HAP-1 (cell line): ENCODE measurements at regions not wholly inside any gene's neighbourhood (a gene's known extent, or its start where the extent isn't known, plus 50 kb on each side); places are given as distances from the start of the nearest gene placed in this dataset.

Source experiments
- DNase-seq, 2 experiments: peaks; one replicate each; pipeline ENCODE4 v3.0.0-alpha.2; 2016 to 2020; ENCODE audit warnings: low spot score in 2 of 2
- H3K27me3 ChIP-seq: fragments of 250-450 bp; sonication (Bioruptor Pico); 2 replicates; pipeline ENCODE4 v1.5.1; 2020; ENCODE audit warnings: low read depth, mild to moderate bottlenecking, moderate library complexity
- H3K36me3 ChIP-seq: fragments of 250-450 bp; sonication (Bioruptor Pico); replicated peaks from 2 replicates; pipeline ENCODE4 v1.5.1; 2020; ENCODE audit warnings: mild to moderate bottlenecking
- H3K4me1 ChIP-seq: fragments of 250-450 bp; sonication (Bioruptor Pico); 2 replicates; pipeline ENCODE4 v1.5.1; 2020; ENCODE audit warnings: mild to moderate bottlenecking
- H3K4me3 ChIP-seq: fragments of 250-450 bp; sonication (Bioruptor Pico); 2 replicates; pipeline ENCODE4 v1.5.1; 2020; ENCODE audit warnings: mild to moderate bottlenecking, moderate library complexity
- H3K9me3 ChIP-seq: fragments of 250-450 bp; sonication (Bioruptor Pico); 2 replicates; pipeline ENCODE4 v1.5.1; 2020; ENCODE audit warnings: mild to moderate bottlenecking, moderate library complexity
- in situ Hi-C: fragments of 300-500 bp; cut with MboI; formaldehyde crosslinking; loops from 3 replicates; pipeline ENCODE4 v1.14.3; 2020; ENCODE audit warnings: low sequenced_read_pairs, inconsistent platforms, mixed read lengths

DNA sequence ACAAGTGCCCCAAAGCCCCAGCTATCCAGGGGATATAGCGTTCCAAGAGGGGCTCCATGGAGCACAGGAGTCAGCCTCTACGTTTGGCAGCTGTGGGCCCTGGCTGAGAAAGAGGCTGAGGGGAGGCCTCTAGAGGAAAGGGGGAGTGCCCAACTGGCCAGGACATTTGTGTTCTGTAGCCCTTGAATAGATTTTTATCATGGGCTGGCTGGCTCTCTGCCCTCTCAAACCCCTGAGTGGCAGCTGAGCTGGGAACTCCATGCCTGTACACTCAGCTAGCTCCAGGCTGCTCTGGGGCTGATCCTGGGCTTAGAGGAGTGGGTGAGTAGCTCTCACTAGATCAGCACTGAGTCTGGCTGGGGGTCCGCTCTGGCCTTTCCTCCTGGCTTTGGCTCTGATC, 285.0 kb downstream of the ZSWIM6 start:
- Histone ChIP-seq H3K27me3 (no peaks in the 10 kb centered on the region), H3K4me3 (no peak overlapping the region), H3K9me3 (no peaks in the 10 kb centered on the region), H3K36me3 (no peaks in the 10 kb centered on the region), H3K4me1 (peaks cover 11% of the 10 kb centered on the region)
- DNase-seq = no peak
- in situ Hi-C loops = no loop called here

GRCh38 chr5:61617995-61618525, 286.0 kb downstream of the ZSWIM6 start:
- in situ Hi-C loops = no loop called here
- no peak for DNase-seq
- Histone ChIP-seq H3K27me3 (no peaks in the 10 kb centered on the region), H3K4me1 (peaks cover 3% of the 10 kb centered on the region), H3K9me3 (no peaks in the 10 kb centered on the region), H3K36me3 (no peaks in the 10 kb centered on the region), H3K4me3 (no peak overlapping the region)

DNA sequence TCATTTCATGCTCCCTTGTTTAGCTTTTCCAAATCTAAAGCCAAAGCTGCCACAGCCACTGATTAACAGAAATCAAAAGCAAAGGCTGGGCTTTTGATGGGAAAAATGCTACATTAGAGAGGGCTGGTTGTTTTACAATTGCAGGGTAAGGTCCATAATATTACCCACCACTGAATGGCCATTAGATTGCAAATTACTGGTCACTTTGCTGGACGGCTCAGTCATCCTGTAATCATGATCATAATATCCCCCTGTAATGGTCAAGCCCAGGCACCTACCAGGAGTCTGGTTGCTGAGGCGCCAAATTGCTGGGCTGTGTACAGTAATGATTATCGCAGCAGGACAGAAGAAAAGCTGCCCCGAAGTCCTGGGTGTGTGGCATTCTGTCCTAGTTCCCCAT, 286.5 kb downstream of the ZSWIM6 start:
- Histone ChIP-seq H3K4me3 (no peak overlapping the region), H3K27me3 (no peaks in the 10 kb centered on the region), H3K9me3 (no peaks in the 10 kb centered on the region), H3K36me3 (no peaks in the 10 kb centered on the region), H3K4me1 (no peaks in the 10 kb centered on the region)
- in situ Hi-C loops = no loop called here
- DNase-seq = no peak

DNA sequence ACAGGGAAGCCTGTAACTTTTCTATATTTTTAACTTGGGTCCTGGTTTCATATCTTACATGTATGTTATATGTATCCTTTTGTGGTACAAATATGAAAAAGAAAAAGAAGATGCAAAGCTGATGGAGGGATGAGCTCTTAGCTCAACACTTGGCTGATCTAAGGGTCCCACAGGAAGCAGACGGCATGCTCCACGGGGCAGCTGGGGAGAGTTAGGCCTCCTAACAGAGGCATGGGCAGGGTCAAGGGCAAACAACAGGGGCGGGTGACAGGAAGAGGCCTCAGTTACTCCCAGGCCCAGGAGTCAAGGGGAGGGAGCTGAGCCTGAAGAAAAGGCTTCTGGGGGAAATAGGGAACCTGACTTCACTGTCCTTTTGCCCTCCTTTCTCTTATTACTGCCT, 287.2 kb downstream of the ZSWIM6 start:
- in situ Hi-C loops = no loop called here
- H3K4me3 ChIP-seq = no peak overlapping the region
- no peaks in the 10 kb centered on the region for H3K9me3 ChIP-seq
- H3K27me3 ChIP-seq = no peaks in the 10 kb centered on the region
- no peaks in the 10 kb centered on the region for H3K4me1 ChIP-seq
- no peaks in the 10 kb centered on the region for H3K36me3 ChIP-seq
- DNase-seq = no peak

DNA sequence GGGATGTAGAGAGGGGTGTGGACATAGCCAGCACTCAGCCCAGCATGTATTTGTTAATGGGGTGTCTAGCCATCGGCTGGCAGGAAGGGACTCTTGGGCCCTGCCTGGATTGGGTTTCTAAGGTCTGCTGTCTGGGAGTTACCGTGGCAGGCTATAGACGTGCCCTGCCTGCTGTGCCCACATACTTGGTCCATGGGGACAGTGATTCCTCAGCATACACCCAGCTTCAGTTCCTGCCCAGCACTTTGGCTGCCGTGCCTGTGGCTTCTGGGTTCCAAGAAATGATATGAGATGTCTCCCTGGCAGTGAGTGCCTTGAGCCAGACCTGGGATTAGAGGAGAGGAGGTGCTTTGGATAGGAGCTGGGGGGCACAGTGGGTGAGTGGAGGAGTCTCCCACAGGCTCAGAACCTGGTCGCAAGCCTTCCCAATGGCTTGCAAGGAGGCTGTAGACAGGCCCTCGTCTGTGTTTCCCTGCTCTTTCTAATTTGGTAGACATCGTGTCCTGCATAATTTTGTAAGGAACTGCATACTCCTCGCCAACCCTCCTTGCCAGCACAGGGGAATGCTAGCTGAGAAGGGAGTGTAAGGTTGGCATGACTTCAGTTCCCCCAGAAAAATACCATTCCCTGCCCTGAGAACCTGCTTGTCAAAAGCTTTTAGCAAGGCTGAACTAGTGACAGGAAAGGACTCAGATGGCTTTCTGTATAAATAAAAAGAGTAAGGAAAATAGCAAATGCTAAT, 287.9 kb downstream of the ZSWIM6 start:
- no peak for DNase-seq
- no peaks in the 10 kb centered on the region for H3K27me3 ChIP-seq
- H3K9me3 ChIP-seq = no peaks in the 10 kb centered on the region
- H3K4me3 ChIP-seq = no peak overlapping the region
- no peaks in the 10 kb centered on the region for H3K36me3 ChIP-seq
- peaks cover 6% of the 10 kb centered on the region for H3K4me1 ChIP-seq
- in situ Hi-C loops = no loop called here

DNA sequence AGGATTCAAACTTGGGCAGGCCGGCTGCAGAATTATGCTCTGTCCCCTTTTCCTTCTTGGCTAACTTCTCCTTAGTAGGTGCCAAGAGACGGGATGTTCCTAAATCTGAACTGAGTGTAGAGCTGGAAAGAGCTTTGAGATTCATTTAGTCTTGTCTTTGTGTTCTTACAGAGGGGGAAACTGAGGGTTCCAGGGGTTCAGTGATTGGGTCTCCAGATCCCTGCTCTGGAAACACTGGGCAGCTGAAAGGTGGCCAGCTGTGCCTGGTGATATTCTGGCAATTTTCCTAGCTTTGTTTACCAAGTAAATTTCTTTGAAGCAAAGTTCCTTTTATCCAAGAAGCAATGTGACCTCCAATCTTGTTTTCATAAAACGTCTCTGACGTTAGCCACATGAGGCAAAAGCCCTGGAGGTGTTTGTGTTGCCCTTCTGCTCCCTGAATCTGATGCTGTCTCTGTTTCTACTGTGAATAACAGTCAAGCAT, 288.7 kb downstream of the ZSWIM6 start:
- Histone ChIP-seq H3K27me3 (no peaks in the 10 kb centered on the region), H3K36me3 (no peaks in the 10 kb centered on the region), H3K4me3 (no peak overlapping the region), H3K4me1 (peaks cover 12% of the 10 kb centered on the region), H3K9me3 (no peaks in the 10 kb centered on the region)
- in situ Hi-C loops = no loop called here
- DNase-seq = no peak

GRCh38 chr5:61621202-61621650, 289.2 kb downstream of the ZSWIM6 start:
- peaks cover 15% of the 10 kb centered on the region for H3K4me1 ChIP-seq

DNA sequence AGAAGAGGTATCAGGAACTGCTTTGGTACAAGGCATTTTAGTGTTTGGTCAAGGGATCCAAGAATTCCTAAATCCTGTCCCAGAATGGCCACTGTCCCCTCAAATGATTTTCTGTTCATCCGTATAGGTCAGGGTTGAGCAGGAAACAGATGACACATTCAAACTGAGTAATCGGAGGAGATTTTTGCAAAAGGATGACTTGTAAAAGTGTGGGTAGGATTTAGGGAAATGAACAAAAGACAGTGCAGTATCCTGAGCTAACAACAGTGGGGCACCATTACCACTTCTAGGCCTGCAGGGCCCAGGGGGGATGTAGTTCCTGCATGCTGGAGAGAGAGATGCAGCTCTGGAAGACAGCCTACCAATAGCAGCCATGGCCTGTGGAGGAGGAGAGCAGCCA, 290.1 kb downstream of the ZSWIM6 start:
- Histone ChIP-seq H3K36me3 (no peaks in the 10 kb centered on the region), H3K27me3 (no peaks in the 10 kb centered on the region), H3K4me3 (no peak overlapping the region), H3K9me3 (no peaks in the 10 kb centered on the region), H3K4me1 (peaks cover 15% of the 10 kb centered on the region)
- no peak for DNase-seq
- in situ Hi-C loops = no loop called here

More at GRCh38 chr5:61621202-61621650, 289.2 kb downstream of the ZSWIM6 start:
- in situ Hi-C loops = no loop called here
- H3K36me3 ChIP-seq = no peaks in the 10 kb centered on the region
- H3K9me3 ChIP-seq = no peaks in the 10 kb centered on the region
- no peak overlapping the region for H3K4me3 ChIP-seq
- H3K27me3 ChIP-seq = no peaks in the 10 kb centered on the region
- no peak for DNase-seq

DNA sequence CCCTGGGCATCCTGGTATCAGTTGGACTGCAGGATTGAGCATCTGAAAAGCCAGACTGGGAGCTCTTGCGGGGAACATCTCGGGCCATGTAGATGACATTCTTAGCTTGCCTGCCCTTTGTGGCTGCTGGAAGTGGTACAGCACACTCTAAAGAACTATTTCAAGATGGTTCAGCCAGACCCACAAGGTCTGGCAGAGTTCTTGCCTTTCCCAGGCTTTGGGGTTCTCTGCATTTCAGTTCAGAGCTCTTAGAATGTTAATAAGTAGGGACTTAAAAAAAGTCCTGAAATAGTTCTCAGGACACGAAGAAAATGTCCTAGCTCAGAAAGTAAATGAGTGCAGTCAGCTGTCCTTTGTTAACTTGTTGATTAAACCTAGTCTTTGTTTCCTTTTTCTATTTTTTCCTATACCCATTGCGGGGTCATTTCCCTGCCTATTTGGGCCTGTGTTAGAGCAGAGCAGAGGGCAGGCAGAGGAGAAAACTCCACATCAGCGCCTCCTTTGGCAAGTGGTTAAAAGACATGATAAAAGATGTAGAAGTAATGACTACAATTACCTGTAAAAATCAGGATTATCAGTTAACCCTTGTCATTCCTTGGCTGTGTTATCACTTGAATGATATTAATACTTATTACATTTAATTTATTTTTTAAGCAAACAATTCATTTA, 291.5 kb downstream of the ZSWIM6 start:
- Histone ChIP-seq H3K36me3 (no peaks in the 10 kb centered on the region), H3K9me3 (no peaks in the 10 kb centered on the region), H3K4me1 (peaks cover 15% of the 10 kb centered on the region), H3K4me3 (no peak overlapping the region), H3K27me3 (no peaks in the 10 kb centered on the region)
- in situ Hi-C loops = no loop called here
- DNase-seq = peak in 1 of 2 experiments; percentile 52

- peak overlapping the region; percentile 21; the same call in 1 of the 2 replicates for H3K4me3 ChIP-seq
- H3K4me1 ChIP-seq = peaks cover 15% of the 10 kb centered on the region
- in situ Hi-C loops = no loop called here
These were observed 292.6 kb downstream of the ZSWIM6 start for GRCh38 chr5:61624553-61625136.

GRCh38 chr5:61625137-61625561, 293.1 kb downstream of the ZSWIM6 start:
- Histone ChIP-seq H3K36me3 (no peaks in the 10 kb centered on the region), H3K27me3 (no peaks in the 10 kb centered on the region), H3K4me1 (peaks cover 15% of the 10 kb centered on the region), H3K4me3 (peak overlapping the region; percentile 21), H3K9me3 (no peaks in the 10 kb centered on the region)
- in situ Hi-C loops = no loop called here
- DNase-seq = peak; percentile 59 to 87

More at GRCh38 chr5:61624553-61625136, 292.6 kb downstream of the ZSWIM6 start:
- Histone ChIP-seq H3K36me3 (no peaks in the 10 kb centered on the region), H3K27me3 (no peaks in the 10 kb centered on the region), H3K9me3 (no peaks in the 10 kb centered on the region)
- peak in 1 of 2 experiments; percentile 20 for DNase-seq

GRCh38 chr5:61625681-61626621, 293.9 kb downstream of the ZSWIM6 start:
- Histone ChIP-seq H3K27me3 (no peaks in the 10 kb centered on the region), H3K4me3 (peak overlapping the region; percentile 21), H3K4me1 (peaks cover 15% of the 10 kb centered on the region), H3K36me3 (no peaks in the 10 kb centered on the region), H3K9me3 (no peaks in the 10 kb centered on the region)
- in situ Hi-C loops = no loop called here
- DNase-seq = peak; percentile 30 to 71
